Activated CD4-positive, alpha-beta T cell treated with anti-CD3 and anti-CD28 coated beads, Interleukin-2, amount 10 ng/mL, durations not matched to agents 7 days and 5 days (primary cell): ENCODE measurements at regions not wholly inside any gene's neighbourhood (a gene's known extent, or its start where the extent isn't known, plus 50 kb on each side); places are given as distances from the start of the nearest gene placed in this dataset.

Experiments
- CTCF ChIA-PET: fragments of 350-600 bp; sonication (Branson Sonifier 250); formaldehyde crosslinking; loops from one replicate; lab custom pipeline; 2021; ENCODE audit warnings: antibody characterized with exemption; lab: Charles Lee
- POLR2A ChIA-PET: fragments of 350-600 bp; sonication (Branson Sonifier 250); formaldehyde crosslinking; loops from one replicate; lab custom pipeline; 2021; ENCODE audit warnings: antibody characterized with exemption; lab: Charles Lee
- DNase-seq: peaks from one replicate; pipeline ENCODE4 v3.0.0-alpha.2; 2020
- H3K27ac Mint-ChIP-seq: one replicate; pipeline ENCODE4 v1.8.0; 2021; ENCODE audit warnings: mild to moderate bottlenecking, moderate library complexity, mixed read lengths
- H3K27me3 Mint-ChIP-seq: one replicate; pipeline ENCODE4 v1.8.0; 2021; ENCODE audit warnings: mixed read lengths
- H3K36me3 Mint-ChIP-seq: one replicate; pipeline ENCODE4 v1.8.0; 2021; ENCODE audit warnings: low read depth, mixed read lengths
- H3K4me1 Mint-ChIP-seq: one replicate; pipeline ENCODE4 v1.8.0; 2021; ENCODE audit warnings: mixed read lengths
- H3K4me3 Mint-ChIP-seq: one replicate; pipeline ENCODE4 v1.8.0; 2021; ENCODE audit warnings: mild to moderate bottlenecking, moderate library complexity, mixed read lengths
- H3K9me3 Mint-ChIP-seq: one replicate; pipeline ENCODE4 v1.8.0; 2021; ENCODE audit warnings: mixed read lengths

- no peaks in the 10 kb centered on the region for H3K27me3 Mint-ChIP-seq
- H3K27ac Mint-ChIP-seq, result no peak overlapping the region
- POLR2A ChIA-PET, result no interaction called here
- H3K4me1 Mint-ChIP-seq, result peaks cover 8% of the 10 kb centered on the region
- no peak overlapping the region for H3K4me3 Mint-ChIP-seq
- no peaks in the 10 kb centered on the region for H3K9me3 Mint-ChIP-seq
- H3K36me3 Mint-ChIP-seq, result no peaks in the 10 kb centered on the region
- CTCF ChIA-PET, result interaction anchor here (1.4 kb wide), 1 partner anchor 28 kb away, joined by 3 read pairs; no protein-coding TSS in a partner anchor
- DNase-seq, result no peak
These were observed 112.6 kb upstream of the RASA1 start for GRCh38 chr5:87155106-87155505.

- no peaks in the 10 kb centered on the region for H3K9me3 Mint-ChIP-seq
- DNase-seq, result no peak
- H3K36me3 Mint-ChIP-seq, result no peaks in the 10 kb centered on the region
- H3K4me1 Mint-ChIP-seq, result peaks cover 2% of the 10 kb centered on the region
- no peaks in the 10 kb centered on the region for H3K27me3 Mint-ChIP-seq
- no peak overlapping the region for H3K4me3 Mint-ChIP-seq
- no peak overlapping the region for H3K27ac Mint-ChIP-seq
- POLR2A ChIA-PET, result no interaction called here
- CTCF ChIA-PET, result interaction anchor here (0.9 kb wide), 1 partner anchor 58 kb away, joined by 3 read pairs; no protein-coding TSS in a partner anchor
These were observed 111.1 kb upstream of the RASA1 start for GRCh38 chr5:87156631-87157030.

DNA sequence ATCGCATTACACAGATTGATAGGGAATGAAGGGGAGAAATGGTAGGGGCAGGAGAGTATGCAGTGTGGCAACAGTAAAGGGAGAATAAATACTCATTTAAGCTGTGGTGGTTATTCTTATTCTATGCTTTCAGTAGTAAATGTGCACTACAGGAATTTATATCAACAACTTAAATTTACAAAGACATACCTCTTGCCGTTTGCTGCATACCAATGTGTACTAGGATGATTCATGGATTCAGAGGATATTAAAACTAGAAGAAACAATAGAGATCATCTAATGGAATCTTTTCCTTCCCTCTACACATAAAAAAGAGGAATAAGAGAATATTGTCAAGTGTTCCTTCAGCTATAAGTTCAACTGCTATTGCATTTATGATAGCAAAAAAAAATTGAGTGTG is 103.3 kb upstream of the RASA1 start:
- DNase-seq, result no peak
- ChIA-PET POLR2A (no interaction called here), CTCF (interaction anchor here (0.8 kb wide), 2 partner anchors 24 to 41 kb away, joined by 3 read pairs; no protein-coding TSS in a partner anchor)
- Mint-ChIP-seq H3K27ac (no peak overlapping the region), H3K4me1 (no peaks in the 10 kb centered on the region), H3K36me3 (no peaks in the 10 kb centered on the region), H3K9me3 (no peaks in the 10 kb centered on the region), H3K4me3 (no peak overlapping the region), H3K27me3 (no peaks in the 10 kb centered on the region)

- Mint-ChIP-seq H3K27ac (no peak overlapping the region), H3K36me3 (no peaks in the 10 kb centered on the region), H3K4me3 (no peak overlapping the region), H3K4me1 (no peaks in the 10 kb centered on the region), H3K9me3 (peaks cover 2% of the 10 kb centered on the region), H3K27me3 (no peaks in the 10 kb centered on the region)
- no peak for DNase-seq
- CTCF ChIA-PET, result interaction anchor here (1.5 kb wide), 1 partner anchor 17 kb away, joined by 3 read pairs; no protein-coding TSS in a partner anchor
- POLR2A ChIA-PET, result no interaction called here
These were observed 98.2 kb upstream of the RASA1 start for GRCh38 chr5:87169300-87169991.

DNA sequence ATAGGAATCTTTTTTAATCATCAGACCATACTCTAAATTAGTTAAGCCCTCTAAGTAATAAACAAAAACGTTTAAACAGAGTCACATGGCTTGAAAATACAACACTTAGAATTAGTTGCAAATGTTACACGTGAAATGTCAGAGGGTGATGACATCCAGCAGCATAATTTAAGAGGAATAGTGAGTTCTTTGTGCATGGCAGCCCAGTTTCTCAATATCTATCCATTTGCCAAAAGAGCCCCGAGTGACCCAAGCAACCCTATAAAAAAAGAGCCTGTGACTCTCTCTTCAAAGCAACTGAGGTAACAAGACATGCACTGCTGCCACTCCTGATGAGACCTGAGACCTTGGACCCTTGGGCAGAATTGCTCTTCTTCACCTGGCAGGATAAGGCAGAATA is 96.9 kb upstream of the RASA1 start:
- peaks cover 2% of the 10 kb centered on the region for H3K9me3 Mint-ChIP-seq
- no peak overlapping the region for H3K27ac Mint-ChIP-seq
- CTCF ChIA-PET, result no interaction called here
- H3K27me3 Mint-ChIP-seq, result no peaks in the 10 kb centered on the region
- POLR2A ChIA-PET, result no interaction called here
- H3K36me3 Mint-ChIP-seq, result no peaks in the 10 kb centered on the region
- H3K4me1 Mint-ChIP-seq, result no peaks in the 10 kb centered on the region
- no peak for DNase-seq
- H3K4me3 Mint-ChIP-seq, result no peak overlapping the region

- DNase-seq, result no peak
- peaks cover 2% of the 10 kb centered on the region for H3K9me3 Mint-ChIP-seq
- peaks cover 16% of the 10 kb centered on the region for H3K4me1 Mint-ChIP-seq
- ChIA-PET POLR2A (no interaction called here), CTCF (interaction anchor here (1.1 to 1.3 kb wide), 2 partner anchors 28 to 80 kb away, joined by 3 read pairs; no protein-coding TSS in a partner anchor)
- H3K27ac Mint-ChIP-seq, result no peak overlapping the region
- H3K36me3 Mint-ChIP-seq, result no peaks in the 10 kb centered on the region
- peaks cover 3% of the 10 kb centered on the region for H3K27me3 Mint-ChIP-seq
- no peak overlapping the region for H3K4me3 Mint-ChIP-seq
These were observed 85.0 kb upstream of the RASA1 start for GRCh38 chr5:87182649-87183048.

DNA sequence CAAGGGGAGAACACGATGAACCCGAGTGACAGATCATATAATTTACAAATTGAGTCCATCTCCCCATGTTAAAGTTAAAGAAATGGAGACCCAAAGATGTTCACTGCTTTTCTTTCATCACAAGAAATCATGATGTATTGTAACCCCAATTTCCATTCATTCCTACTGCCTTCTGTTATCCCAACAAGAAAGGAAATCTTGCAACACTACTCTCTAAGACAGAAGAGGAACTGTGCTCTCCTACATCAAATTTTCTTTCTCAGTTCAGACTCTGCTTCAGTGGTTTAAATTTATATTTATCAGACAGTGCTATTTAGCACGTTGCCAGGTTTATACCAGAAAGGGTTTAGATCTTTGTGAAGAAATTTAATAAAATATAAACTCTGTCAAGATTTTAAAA is 83.8 kb upstream of the RASA1 start:
- ChIA-PET POLR2A (no interaction called here), CTCF (no interaction called here)
- Mint-ChIP-seq H3K27me3 (peaks cover 3% of the 10 kb centered on the region), H3K4me3 (no peak overlapping the region), H3K36me3 (no peaks in the 10 kb centered on the region), H3K4me1 (peaks cover 16% of the 10 kb centered on the region), H3K9me3 (peaks cover 2% of the 10 kb centered on the region), H3K27ac (no peak overlapping the region)
- no peak for DNase-seq

DNA sequence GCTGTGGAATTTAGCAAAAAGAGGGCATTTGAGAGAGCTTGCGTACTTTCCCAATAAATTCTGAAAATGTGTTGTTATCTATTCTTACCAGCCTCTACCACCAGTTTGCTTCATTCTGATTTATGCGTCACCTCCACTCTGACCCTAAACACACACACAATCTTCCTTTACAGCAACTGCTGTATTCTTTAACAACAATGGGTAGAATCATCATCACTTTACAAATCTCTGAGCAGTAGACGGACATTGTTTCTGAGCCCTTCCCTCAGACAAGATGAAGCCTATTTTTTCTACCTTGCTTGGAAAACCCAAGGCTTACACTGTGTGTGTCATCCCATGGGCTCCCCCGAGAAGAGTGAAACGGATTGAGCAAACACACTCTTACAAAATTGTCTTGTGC is 83.1 kb upstream of the RASA1 start:
- no peak for DNase-seq
- peaks cover 3% of the 10 kb centered on the region for H3K27me3 Mint-ChIP-seq
- ChIA-PET POLR2A (no interaction called here), CTCF (no interaction called here)
- no peak overlapping the region for H3K4me3 Mint-ChIP-seq
- H3K27ac Mint-ChIP-seq, result no peak overlapping the region
- peaks cover 16% of the 10 kb centered on the region for H3K4me1 Mint-ChIP-seq
- no peaks in the 10 kb centered on the region for H3K36me3 Mint-ChIP-seq
- H3K9me3 Mint-ChIP-seq, result peaks cover 2% of the 10 kb centered on the region

GRCh38 chr5:87185838-87186237 is 81.8 kb upstream of the RASA1 start:
- H3K4me1 Mint-ChIP-seq, result peaks cover 16% of the 10 kb centered on the region
- ChIA-PET POLR2A (no interaction called here), CTCF (no interaction called here)
- H3K27ac Mint-ChIP-seq, result no peak overlapping the region
- H3K4me3 Mint-ChIP-seq, result no peak overlapping the region
- DNase-seq, result no peak
- no peaks in the 10 kb centered on the region for H3K9me3 Mint-ChIP-seq
- no peaks in the 10 kb centered on the region for H3K36me3 Mint-ChIP-seq
- peaks cover 3% of the 10 kb centered on the region for H3K27me3 Mint-ChIP-seq

DNA sequence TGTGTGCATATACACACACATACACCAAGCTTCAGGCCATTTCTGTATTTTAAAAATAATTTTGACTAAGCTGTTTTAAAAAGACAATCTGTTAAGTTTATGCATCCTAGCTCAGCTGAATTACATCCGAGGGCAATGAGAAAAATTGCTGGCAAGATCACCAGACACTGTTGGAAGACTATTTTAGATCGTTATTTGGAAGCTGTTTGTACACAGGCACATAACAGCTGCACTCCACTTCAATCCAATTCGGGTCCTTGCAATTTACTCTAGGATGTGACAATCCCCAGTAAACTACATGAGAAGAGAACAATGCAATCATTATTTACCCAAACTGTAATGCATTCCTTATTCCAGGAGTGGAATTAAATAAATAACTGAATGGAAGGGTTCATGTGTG is 79.3 kb upstream of the RASA1 start:
- ChIA-PET POLR2A (interaction anchor here (0.7 kb wide), 1 partner anchor 55 kb away, joined by 6 read pairs; no protein-coding TSS in a partner anchor), CTCF (interaction anchor here (1.5 kb wide), 1 partner anchor 24 kb away, joined by 3 read pairs; no protein-coding TSS in a partner anchor)
- Mint-ChIP-seq H3K4me1 (peaks cover 11% of the 10 kb centered on the region), H3K4me3 (no peak overlapping the region), H3K27me3 (peaks cover 3% of the 10 kb centered on the region), H3K36me3 (no peaks in the 10 kb centered on the region), H3K27ac (no peak overlapping the region), H3K9me3 (no peaks in the 10 kb centered on the region)
- DNase-seq, result no peak

GRCh38 chr5:87190041-87190440 is 77.6 kb upstream of the RASA1 start:
- no peaks in the 10 kb centered on the region for H3K9me3 Mint-ChIP-seq
- CTCF ChIA-PET, result no interaction called here
- no peaks in the 10 kb centered on the region for H3K36me3 Mint-ChIP-seq
- H3K4me3 Mint-ChIP-seq, result no peak overlapping the region
- no peak for DNase-seq
- H3K27ac Mint-ChIP-seq, result no peak overlapping the region
- POLR2A ChIA-PET, result no interaction called here
- peaks cover 8% of the 10 kb centered on the region for H3K4me1 Mint-ChIP-seq
- no peaks in the 10 kb centered on the region for H3K27me3 Mint-ChIP-seq

GRCh38 chr5:87190687-87191086 is 77.0 kb upstream of the RASA1 start:
- Mint-ChIP-seq H3K4me1 (peaks cover 14% of the 10 kb centered on the region), H3K9me3 (no peaks in the 10 kb centered on the region), H3K36me3 (no peaks in the 10 kb centered on the region), H3K27ac (no peak overlapping the region), H3K27me3 (no peaks in the 10 kb centered on the region), H3K4me3 (no peak overlapping the region)
- DNase-seq, result no peak
- CTCF ChIA-PET, result no interaction called here
- POLR2A ChIA-PET, result no interaction called here

GRCh38 chr5:87191645-87192044 is 76.0 kb upstream of the RASA1 start:
- Mint-ChIP-seq H3K27me3 (no peaks in the 10 kb centered on the region), H3K36me3 (no peaks in the 10 kb centered on the region), H3K4me1 (peaks cover 14% of the 10 kb centered on the region), H3K27ac (no peak overlapping the region), H3K9me3 (no peaks in the 10 kb centered on the region), H3K4me3 (no peak overlapping the region)
- ChIA-PET POLR2A (no interaction called here), CTCF (no interaction called here)
- no peak for DNase-seq
